GM11168 (cell line): ENCODE measurements at regions not wholly inside any gene's neighbourhood (a gene's known extent, or its start where the extent isn't known, plus 50 kb on each side); places are given as distances from the start of the nearest gene placed in this dataset.

Experiments used
- in situ Hi-C: fragments of 300-500 bp; cut with MboI; formaldehyde crosslinking; loops from one replicate; pipeline ENCODE4 v1.12.0; 2022; ENCODE audit warnings: low sequenced_read_pairs; ENCODE audit not compliant: unreplicated experiment

DNA sequence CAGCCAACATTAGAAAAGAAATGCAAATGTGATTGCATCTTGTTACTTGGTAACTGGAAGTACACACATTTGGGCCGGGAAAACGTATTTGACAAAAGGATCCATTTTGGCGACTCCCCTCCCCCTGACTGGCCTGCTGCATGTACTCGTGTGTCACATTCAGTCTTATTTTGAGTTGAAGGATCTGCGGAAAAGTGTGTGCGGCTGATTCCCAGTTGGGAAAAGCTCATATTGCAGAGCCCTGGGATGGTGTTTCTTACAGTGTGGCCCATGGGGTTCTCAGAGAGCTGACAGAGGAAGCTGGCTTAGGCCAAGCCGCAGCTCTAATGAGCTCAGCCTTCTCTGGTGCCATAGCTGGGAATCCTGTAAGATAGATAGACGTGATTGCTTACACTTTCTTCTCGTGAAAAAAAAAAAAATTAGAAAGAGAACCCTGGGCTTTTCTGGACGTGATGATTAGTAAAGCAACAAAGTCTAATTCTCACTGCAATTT, 170.3 kb upstream of the ARGLU1 start:
- in situ Hi-C loops, result no loop called here

DNA sequence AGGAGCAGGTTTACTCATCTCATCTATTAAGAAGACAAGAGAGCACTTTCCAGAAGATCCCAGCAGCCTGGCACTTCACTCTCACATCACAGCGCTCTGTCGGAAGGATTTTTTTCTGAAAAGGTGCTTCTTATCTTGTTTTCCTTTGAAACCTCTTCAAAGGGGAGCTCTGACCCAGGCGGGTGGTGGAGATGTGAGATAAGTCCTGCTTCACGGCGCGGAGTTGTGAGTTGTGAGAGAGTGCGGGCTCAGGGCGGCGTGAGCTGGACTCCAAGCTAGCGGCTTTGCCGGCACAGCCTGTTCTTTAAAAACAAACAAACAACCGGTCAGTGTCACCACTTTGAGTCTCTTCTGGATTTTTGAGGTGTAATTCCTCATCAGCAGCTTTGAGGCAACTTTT, 169.0 kb upstream of the ARGLU1 start:
- in situ Hi-C loops, result no loop called here

DNA sequence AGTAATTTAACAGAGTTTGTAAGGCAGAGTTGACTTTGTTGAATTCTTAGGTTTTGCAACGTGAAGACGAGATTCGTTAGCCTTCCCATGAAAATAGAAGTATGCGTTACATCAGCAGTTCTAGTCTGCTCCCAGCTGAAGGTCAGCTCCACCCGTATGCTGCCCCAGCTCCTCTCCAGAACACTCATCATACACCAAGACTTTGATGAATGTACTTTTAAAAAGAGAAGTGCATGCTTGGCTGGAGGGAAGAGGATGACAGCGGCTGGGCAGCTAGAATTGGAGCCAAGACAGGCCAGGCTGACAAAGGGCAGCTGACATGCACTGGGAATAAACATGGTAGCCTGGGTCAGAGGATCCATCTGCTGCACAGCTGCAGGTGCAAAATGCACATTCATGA, 166.3 kb upstream of the ARGLU1 start:
- in situ Hi-C loops, result no loop called here

- in situ Hi-C loops, result no loop called here
These were observed 155.1 kb upstream of the ARGLU1 start for GRCh38 chr13:106723036-106723435.

GRCh38 chr13:106722620-106723019, 154.7 kb upstream of the ARGLU1 start:
- in situ Hi-C loops, result no loop called here

DNA sequence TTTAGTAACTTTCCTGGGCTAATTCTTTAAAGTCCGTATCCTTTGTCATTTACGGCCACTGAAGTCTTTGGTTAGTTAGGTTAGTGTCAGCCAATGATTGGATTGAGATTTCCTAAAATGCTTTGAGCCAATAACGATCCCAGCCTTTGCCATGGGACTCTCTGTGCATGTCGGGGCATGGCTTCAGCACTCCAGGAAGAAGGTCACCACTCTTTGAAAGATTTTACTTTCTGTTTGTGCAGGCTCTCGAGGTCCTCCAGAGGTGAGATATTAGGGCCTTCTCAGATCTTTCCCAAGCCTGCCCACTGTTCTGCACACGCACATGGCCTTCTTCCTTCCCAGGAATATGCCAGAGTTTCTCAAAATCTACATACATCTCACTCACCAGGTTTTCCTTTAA, 153.7 kb upstream of the ARGLU1 start:
- in situ Hi-C loops, result no loop called here

- in situ Hi-C loops, result no loop called here
These were observed 146.5 kb upstream of the ARGLU1 start for GRCh38 chr13:106714271-106714982.

GRCh38 chr13:106712381-106712780, 144.4 kb upstream of the ARGLU1 start:
- in situ Hi-C loops, result no loop called here

DNA sequence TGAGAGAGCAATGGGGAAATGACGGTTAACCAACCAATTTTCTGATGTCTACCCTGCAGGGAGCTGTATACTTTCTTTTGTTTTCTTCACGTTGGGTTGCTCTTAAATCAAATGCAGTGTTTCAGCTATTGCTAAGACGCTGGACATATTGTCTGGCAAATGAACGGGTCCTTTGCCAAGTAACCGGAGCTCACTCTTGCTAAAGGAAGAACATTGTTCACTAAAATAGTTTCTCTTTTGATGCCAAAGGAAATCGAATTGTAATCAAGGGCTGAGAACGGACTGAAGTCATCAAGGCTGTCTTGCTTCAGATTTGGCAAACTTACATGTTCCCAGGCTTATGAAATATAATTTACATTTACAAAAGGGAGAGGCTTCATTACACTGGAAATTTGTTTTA, 142.3 kb upstream of the ARGLU1 start:
- in situ Hi-C loops, result no loop called here

GRCh38 chr13:106709522-106709921, 141.6 kb upstream of the ARGLU1 start:
- in situ Hi-C loops, result no loop called here

GRCh38 chr13:106702505-106702904, 134.6 kb upstream of the ARGLU1 start:
- in situ Hi-C loops, result no loop called here

GRCh38 chr13:106701771-106702341, 133.9 kb upstream of the ARGLU1 start:
- in situ Hi-C loops, result no loop called here

- in situ Hi-C loops, result no loop called here
These were observed 132.5 kb upstream of the ARGLU1 start for GRCh38 chr13:106700439-106700838.

- in situ Hi-C loops, result no loop called here
These were observed 132.1 kb upstream of the ARGLU1 start for GRCh38 chr13:106700007-106700406.

GRCh38 chr13:106699311-106699710, 131.4 kb upstream of the ARGLU1 start:
- in situ Hi-C loops, result no loop called here

DNA sequence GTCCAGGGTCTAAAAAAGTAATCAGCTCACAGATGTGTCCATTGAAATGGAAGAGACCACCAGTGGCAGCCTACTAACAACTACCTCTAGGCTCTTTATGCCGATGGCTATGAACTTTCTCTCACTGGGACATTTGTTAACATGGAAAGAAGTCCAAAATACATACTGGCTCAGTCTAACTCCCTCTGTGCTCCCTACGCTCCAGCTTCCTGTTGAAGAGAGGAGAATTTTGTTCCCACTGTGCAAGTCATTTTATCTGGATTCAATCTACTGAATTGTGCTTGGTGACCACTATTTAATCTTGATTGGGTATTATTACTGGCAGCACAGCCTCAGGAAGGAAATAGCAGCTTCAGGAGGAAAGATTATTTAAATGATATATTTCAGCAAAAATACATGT, 128.8 kb upstream of the ARGLU1 start:
- in situ Hi-C loops, result no loop called here

DNA sequence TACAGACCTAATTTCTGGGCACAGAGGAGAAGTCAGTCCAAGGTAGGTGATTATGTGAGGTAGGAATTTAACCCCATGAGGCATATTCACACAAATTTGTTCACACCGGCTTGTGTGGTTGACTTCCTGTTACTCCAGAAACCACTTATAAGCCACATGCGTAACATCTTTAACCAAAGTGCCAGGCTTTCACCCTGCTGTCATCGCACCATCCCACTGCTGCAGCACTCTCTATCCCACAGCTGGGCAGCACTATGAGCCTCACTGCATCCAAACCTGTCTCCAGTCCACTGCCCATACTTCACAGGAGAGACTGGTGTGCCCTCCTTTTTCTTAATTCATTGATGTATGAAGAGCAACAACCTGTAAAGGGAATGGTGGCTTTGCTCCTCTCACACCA, 128.2 kb upstream of the ARGLU1 start:
- in situ Hi-C loops, result no loop called here

- in situ Hi-C loops, result no loop called here
These were observed 127.2 kb upstream of the ARGLU1 start for GRCh38 chr13:106695139-106695538.

DNA sequence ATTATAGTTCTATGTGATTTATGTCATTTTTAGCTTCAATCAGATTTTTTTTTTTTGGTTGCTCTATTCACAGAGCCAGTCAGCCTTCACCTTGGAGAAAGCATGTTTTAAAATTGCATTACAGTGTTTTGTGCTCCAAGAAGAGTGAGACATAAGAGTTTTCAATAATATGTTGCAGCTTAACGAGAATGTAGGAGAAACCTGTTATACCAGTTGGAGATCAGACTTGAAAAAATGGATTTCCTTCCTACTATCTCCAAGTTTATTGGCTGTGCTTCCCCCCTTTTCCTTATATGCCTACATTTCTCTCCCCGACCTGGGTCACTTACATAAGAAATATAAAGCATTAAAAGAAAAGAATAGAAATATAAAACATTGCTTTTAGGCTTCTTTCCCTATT, 123.9 kb upstream of the ARGLU1 start:
- in situ Hi-C loops, result no loop called here

DNA sequence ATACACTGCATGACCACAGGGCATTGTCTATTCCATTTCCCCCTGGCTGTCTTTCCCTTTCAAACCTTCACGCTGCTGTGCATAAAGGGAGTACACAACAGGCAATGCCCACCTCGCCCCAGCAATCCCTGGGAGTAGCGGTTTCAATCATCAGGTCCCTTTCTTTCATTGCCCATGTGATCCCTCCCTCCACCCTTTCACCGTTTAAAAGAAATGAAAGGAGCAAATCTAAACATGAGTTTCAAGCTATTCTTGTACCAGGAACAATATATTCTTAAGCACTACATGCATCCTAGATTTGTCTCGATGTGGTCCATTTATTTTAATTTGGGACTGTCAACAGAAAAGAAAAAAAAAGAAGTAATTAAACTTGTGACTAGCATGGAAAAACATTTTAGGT, 123.4 kb upstream of the ARGLU1 start:
- in situ Hi-C loops, result no loop called here

DNA sequence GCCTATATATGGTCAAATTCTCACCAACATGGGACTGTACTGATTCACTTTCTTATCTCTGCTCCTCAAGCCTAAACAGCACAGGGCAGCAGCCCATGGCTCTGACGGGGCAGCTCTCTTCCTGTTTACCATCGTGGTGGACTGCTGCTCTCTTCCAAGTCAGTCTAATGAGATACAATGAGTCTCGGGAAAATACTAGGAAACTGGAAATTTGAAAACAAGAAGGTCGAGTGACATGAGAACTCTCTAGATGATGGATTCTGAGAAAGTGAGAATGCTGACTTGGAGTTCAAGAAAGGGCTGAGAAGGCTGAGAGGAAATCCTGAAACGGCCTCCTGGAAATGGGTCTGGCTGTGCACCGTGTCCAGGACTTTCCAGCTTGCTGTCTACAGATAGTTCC, 122.8 kb upstream of the ARGLU1 start:
- in situ Hi-C loops, result no loop called here

DNA sequence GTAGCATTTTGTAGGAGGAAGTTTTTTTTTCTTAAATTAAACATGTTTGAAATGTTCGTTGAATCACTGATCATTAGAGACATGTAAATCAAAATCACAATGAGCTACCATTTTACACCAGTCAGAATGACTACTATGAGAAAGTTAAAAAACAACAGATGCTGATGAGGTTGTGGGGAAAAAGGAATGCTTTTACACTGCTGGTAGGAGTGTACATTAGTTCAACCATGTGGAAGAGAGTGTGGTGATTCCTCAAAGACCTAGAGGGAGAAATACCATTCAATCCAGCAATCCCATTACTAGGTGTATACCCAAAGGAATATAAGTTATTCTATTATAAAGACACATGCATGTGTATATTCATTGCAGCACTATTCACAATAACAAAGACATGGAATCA, 122.0 kb upstream of the ARGLU1 start:
- in situ Hi-C loops, result no loop called here
